Right lobe of liver (tissue), 6 donors: ENCODE measurements at regions not wholly inside any gene's neighbourhood (a gene's known extent, or its start where the extent isn't known, plus 50 kb on each side); places are given as distances from the start of the nearest gene placed in this dataset.

Experiments used
- ATAC-seq, 4 donors: fragments of 200-7000 bp; cut with Tn5 transposase; one replicate each; pipeline ENCODE4 v1.9.1; 2020; ENCODE audit warnings: mild to moderate bottlenecking in 4 of 4, moderate library complexity in 4 of 4
- DNase-seq, 3 donors: peaks; one replicate each; pipeline ENCODE4 v3.0.0-alpha.2; 2020
- H3K27ac ChIP-seq, 3 donors: fragments of 200-600 bp; one replicate each; pipeline ENCODE4 v1.8.0; 2022
- H3K27me3 ChIP-seq, 2 donors: fragments of 200-600 bp; one replicate each; pipeline ENCODE4 v1.8.0; 2022
- H3K36me3 ChIP-seq, 4 donors: fragments of 200-600 bp; sonication (generic) in 1 of 4; one replicate each; pipeline versions ENCODE4 v1.5.1 to v1.8.0; 2017 to 2022; ENCODE audit warnings: control low read depth in 1 of 4
- H3K4me1 ChIP-seq, 4 donors: fragments of 200-600 bp; sonication (generic) in 1 of 4; one replicate each; pipeline versions ENCODE4 v1.5.1 to v1.8.0; 2017 to 2022; ENCODE audit warnings: control low read depth in 1 of 4
- H3K4me3 ChIP-seq, 3 donors: fragments of 200-600 bp; one replicate each; pipeline ENCODE4 v1.8.0; 2022
- H3K9me3 ChIP-seq, 4 donors: fragments of 200-600 bp; sonication (generic) in 1 of 4; one replicate each; pipeline versions ENCODE4 v1.5.1 to v1.8.0; 2017 to 2022; ENCODE audit warnings: control low read depth in 1 of 4
- POLR2A ChIP-seq: fragments of 450-650 bp; IDR thresholded peaks from one replicate; pipeline ENCODE4 v1.6.1; 2017; ENCODE audit warnings: antibody characterized with exemption, mild to moderate bottlenecking
- WGBS: methylation state at CpG from one replicate; pipeline ENCODE4 v1.1.6; 2018; ENCODE audit warnings: low coverage, low lambda C conversion rate; ENCODE audit not compliant: insufficient coverage; ENCODE audit errors: missing lambda C conversion rate; 5-methylcytosine and 5-hydroxymethylcytosine counted together
- intact Hi-C, 2 donors: fragments of 100-400 bp; cut with DNase I; formaldehyde crosslinking; loops; one replicate each; pipeline versions ENCODE4 v1.11.2 to v1.14.1; 2022
- TF ChIP-seq, protein P1 (sequence below), 4 donors: fragments of 200-600 bp in 3 of 4; fragments of 450-650 bp in 1 of 4; IDR thresholded peaks; one replicate each; pipeline versions ENCODE4 v1.5.1 to v1.8.0; 2016 to 2022; ENCODE audit warnings: antibody characterized with exemption in 4 of 4, mild to moderate bottlenecking in 2 of 4
- donor health status: DM: no; HTN: yes; CAD: no.
- donor health status: DM: no; HTN: no; CAD: no.
- donor health status: DM: no; HTN: no; CAD: no.
- donor health status: DM: no; HTN: yes; CAD: no.
- donor health status: DM: no; HTN: yes; CAD: no.

DNA sequence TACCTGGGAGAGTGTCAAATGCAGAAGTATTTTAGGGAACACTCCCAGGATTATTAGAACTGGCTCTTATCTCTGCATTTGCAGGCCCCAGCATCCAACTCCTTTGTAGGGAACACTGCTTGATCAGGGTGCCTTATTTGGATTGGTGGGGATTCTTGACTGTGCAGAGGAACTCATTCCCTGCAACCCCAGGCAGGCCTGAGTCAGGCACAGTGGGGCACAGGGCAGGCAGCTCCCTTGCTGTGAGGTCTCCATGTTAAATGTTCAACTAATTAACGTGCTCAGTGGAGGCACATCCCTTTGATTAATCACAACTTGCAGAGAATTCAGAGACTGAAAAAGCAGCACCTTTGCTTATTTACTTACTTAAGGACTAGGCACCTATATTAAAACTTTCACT, 102.3 kb upstream of the TENM4 start:
- H3K9me3 ChIP-seq, result no peaks in the 10 kb centered on the region
- WGBS, result 30% methylated on average over 1 of the region's 1 CpG
- TF ChIP-seq, protein P1, sequence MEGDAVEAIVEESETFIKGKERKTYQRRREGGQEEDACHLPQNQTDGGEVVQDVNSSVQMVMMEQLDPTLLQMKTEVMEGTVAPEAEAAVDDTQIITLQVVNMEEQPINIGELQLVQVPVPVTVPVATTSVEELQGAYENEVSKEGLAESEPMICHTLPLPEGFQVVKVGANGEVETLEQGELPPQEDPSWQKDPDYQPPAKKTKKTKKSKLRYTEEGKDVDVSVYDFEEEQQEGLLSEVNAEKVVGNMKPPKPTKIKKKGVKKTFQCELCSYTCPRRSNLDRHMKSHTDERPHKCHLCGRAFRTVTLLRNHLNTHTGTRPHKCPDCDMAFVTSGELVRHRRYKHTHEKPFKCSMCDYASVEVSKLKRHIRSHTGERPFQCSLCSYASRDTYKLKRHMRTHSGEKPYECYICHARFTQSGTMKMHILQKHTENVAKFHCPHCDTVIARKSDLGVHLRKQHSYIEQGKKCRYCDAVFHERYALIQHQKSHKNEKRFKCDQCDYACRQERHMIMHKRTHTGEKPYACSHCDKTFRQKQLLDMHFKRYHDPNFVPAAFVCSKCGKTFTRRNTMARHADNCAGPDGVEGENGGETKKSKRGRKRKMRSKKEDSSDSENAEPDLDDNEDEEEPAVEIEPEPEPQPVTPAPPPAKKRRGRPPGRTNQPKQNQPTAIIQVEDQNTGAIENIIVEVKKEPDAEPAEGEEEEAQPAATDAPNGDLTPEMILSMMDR (IDR thresholded peaks at IDR 0.05), result no peak
- TF ChIP-seq POLR2A, result no peak
- H3K27me3 ChIP-seq, result no peaks in the 10 kb centered on the region
- H3K36me3 ChIP-seq, result no peaks in the 10 kb centered on the region
- intact Hi-C loops, result no loop called here
- no peaks in the 10 kb centered on the region for H3K4me1 ChIP-seq
- ATAC-seq (no peak), DNase-seq (no peak)
- H3K27ac ChIP-seq, result no peak overlapping the region
- H3K4me3 ChIP-seq, result no peak overlapping the region

DNA sequence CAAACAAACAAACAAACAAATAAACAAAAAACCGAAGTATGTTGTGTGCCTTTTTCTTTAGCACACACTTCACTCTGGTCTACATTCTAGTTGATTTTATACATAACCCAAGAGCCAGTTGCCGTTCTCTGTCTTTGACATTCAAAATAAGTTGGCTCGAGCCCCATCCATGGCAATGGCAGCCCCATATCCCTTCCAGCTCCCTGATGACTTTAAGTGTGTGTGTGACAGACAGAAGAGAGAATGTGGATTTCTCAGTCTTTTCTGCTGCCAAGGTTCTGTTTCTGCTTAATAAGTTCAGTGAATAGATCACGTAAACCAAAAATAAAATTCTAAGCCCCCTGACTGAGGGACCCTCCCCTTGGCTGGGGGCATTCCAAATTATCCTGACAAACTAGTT, 100.6 kb upstream of the TENM4 start:
- ATAC-seq (no peak), DNase-seq (no peak)
- no peak overlapping the region for H3K27ac ChIP-seq
- no peaks in the 10 kb centered on the region for H3K27me3 ChIP-seq
- intact Hi-C loops, result no loop called here
- WGBS, result 45% methylated on average over 4 of the region's 4 CpGs
- no peak overlapping the region for H3K4me3 ChIP-seq
- H3K9me3 ChIP-seq, result no peaks in the 10 kb centered on the region
- TF ChIP-seq, protein P1 (IDR thresholded peaks at IDR 0.05), result no peak
- no peak for TF ChIP-seq POLR2A
- no peaks in the 10 kb centered on the region for H3K4me1 ChIP-seq
- no peaks in the 10 kb centered on the region for H3K36me3 ChIP-seq

DNA sequence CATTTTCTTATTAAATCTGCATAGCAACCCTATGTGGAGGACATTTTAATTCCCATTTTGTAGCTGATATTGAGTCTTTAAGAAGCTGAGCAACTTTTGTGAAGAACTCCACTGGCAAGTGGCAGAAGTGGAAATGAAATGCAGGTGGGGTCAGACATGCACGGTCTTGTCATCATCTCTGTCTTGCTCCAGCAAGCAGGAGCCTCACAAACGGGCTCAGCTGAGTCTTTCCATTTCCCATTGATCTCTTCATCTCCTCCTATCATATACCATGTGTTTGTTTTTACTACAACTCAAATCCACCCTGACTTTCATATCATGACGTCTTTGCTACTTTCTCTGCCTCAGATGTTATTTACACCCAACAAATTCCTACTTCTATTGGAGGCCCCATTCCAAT, 97.9 kb upstream of the TENM4 start:
- ATAC-seq, result no peak
- WGBS, result 32% methylated on average over 3 of the region's 3 CpGs
- H3K36me3 ChIP-seq, result no peaks in the 10 kb centered on the region
- TF ChIP-seq POLR2A, result no peak
- TF ChIP-seq, protein P1 (IDR thresholded peaks at IDR 0.05), result no peak
- intact Hi-C loops, result no loop called here
- no peak overlapping the region for H3K4me3 ChIP-seq
- H3K27me3 ChIP-seq, result no peaks in the 10 kb centered on the region
- no peak for DNase-seq
- no peaks in the 10 kb centered on the region for H3K9me3 ChIP-seq
- no peaks in the 10 kb centered on the region for H3K4me1 ChIP-seq
- no peak overlapping the region for H3K27ac ChIP-seq

DNA sequence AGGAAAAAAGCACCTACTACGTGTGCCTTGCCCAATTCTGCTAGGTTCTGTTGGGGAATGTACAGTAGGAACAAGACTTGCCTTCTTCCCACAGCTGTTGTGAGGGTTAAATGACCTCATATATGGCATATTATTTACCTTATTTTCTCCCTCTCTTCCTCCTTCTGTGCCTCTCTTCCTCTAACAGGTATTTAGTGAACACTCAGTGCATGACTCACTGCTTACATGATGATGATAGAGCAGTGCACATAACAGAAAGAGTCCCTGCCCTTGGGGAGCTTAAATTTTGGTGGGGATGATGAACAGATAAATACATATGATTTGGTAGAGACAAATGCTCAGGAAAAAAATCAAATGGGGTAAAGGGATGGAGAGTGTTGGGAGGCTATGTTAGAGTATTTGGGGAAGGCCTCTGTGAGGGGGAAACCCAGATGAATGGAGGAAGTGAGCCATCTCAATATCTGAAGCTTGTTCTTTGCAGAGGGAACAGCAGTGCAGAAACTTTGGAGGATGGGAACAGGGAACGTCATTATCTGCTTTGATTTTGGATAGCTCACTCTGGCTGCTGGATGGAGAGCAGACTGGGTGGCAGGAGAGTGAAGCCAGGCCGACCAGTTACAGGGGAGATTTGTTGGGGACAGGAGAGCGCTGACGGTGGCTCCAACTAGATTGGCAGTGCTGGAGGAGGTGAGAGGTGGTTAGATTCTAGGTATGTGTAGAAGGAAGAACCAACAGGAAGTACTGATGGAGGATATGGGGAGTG, 95.5 kb upstream of the TENM4 start:
- Histone ChIP-seq H3K9me3 (no peaks in the 10 kb centered on the region), H3K4me1 (no peaks in the 10 kb centered on the region), H3K4me3 (no peak overlapping the region), H3K27ac (no peak overlapping the region), H3K27me3 (no peaks in the 10 kb centered on the region), H3K36me3 (no peaks in the 10 kb centered on the region)
- DNase-seq (no peak), ATAC-seq (no peak)
- no peak for TF ChIP-seq POLR2A
- TF ChIP-seq, protein P1 (IDR thresholded peaks at IDR 0.05), result no peak
- intact Hi-C loops, result no loop called here
- 51% methylated on average over 5 of the region's 5 CpGs for WGBS
